ENCODE measurements at regions not wholly inside any gene's neighbourhood (a gene's known extent, or its start where the extent isn't known, plus 50 kb on each side); places are given as distances from the start of the nearest gene placed in this dataset.

- DNase-seq (ENCODE audit: unreplicated experiment), result no peak
- ChIA-PET CTCF (no interaction called here), POLR2A (interaction anchor here (0.5 kb wide), 1 partner anchor 965 kb away, joined by 3 read pairs; no protein-coding TSS in a partner anchor)
- intact Hi-C loops (cut with micrococcal nuclease), result no loop called here
- H3K4me3 Mint-ChIP-seq (ENCODE audit: unreplicated experiment), result no peak overlapping the region
- no peaks in the 10 kb centered on the region for H3K9me3 Mint-ChIP-seq (ENCODE audit: unreplicated experiment)
- no peak overlapping the region for H3K27ac Mint-ChIP-seq (ENCODE audit: low read depth, unreplicated experiment)
- no peaks in the 10 kb centered on the region for H3K27me3 Mint-ChIP-seq (ENCODE audit: insufficient read depth, unreplicated experiment)
- H3K36me3 Mint-ChIP-seq (ENCODE audit: insufficient read depth, unreplicated experiment), result no peaks in the 10 kb centered on the region
- H3K4me1 Mint-ChIP-seq (ENCODE audit: insufficient read depth, unreplicated experiment), result no peaks in the 10 kb centered on the region
- BruUV-seq (replicated peaks), result no TSS peak
- no peak for TF ChIP-seq CTCF (IDR thresholded peaks at IDR 0.05; ENCODE audit: unreplicated experiment)
Measured at GRCh38 chr2:116074161-116074560, 1631.7 kb downstream of the DPP10 start.

GRCh38 chr2:116088236-116088635 lies 1645.8 kb downstream of the DPP10 start:
- DNase-seq (ENCODE audit: unreplicated experiment), result no peak
- BruUV-seq (replicated peaks), result no TSS peak
- H3K4me3 Mint-ChIP-seq (ENCODE audit: unreplicated experiment), result no peak overlapping the region
- no peaks in the 10 kb centered on the region for H3K36me3 Mint-ChIP-seq (ENCODE audit: insufficient read depth, unreplicated experiment)
- no peaks in the 10 kb centered on the region for H3K9me3 Mint-ChIP-seq (ENCODE audit: unreplicated experiment)
- H3K27me3 Mint-ChIP-seq (ENCODE audit: insufficient read depth, unreplicated experiment), result no peaks in the 10 kb centered on the region
- H3K27ac Mint-ChIP-seq (ENCODE audit: low read depth, unreplicated experiment), result no peak overlapping the region
- ChIA-PET POLR2A (no interaction called here), CTCF (no interaction called here)
- intact Hi-C loops (cut with micrococcal nuclease), result no loop called here
- TF ChIP-seq CTCF (IDR thresholded peaks at IDR 0.05; ENCODE audit: unreplicated experiment), result no peak
- H3K4me1 Mint-ChIP-seq (ENCODE audit: insufficient read depth, unreplicated experiment), result no peaks in the 10 kb centered on the region

- TF ChIP-seq CTCF (IDR thresholded peaks at IDR 0.05; ENCODE audit: unreplicated experiment), result no peak
- H3K27me3 Mint-ChIP-seq (ENCODE audit: insufficient read depth, unreplicated experiment), result no peaks in the 10 kb centered on the region
- CTCF ChIA-PET, result no interaction called here
- H3K4me3 Mint-ChIP-seq (ENCODE audit: unreplicated experiment), result no peak overlapping the region
- H3K9me3 Mint-ChIP-seq (ENCODE audit: unreplicated experiment), result peaks cover 21% of the 10 kb centered on the region
- intact Hi-C loops (cut with micrococcal nuclease), result loop anchor here (10.0 kb wide), 1 partner anchor 929 kb away; no protein-coding TSS in a partner anchor
- DNase-seq (ENCODE audit: unreplicated experiment), result peak; percentile 6
- POLR2A ChIA-PET, result no interaction called here
- BruUV-seq (replicated peaks), result no TSS peak
- H3K36me3 Mint-ChIP-seq (ENCODE audit: insufficient read depth, unreplicated experiment), result no peaks in the 10 kb centered on the region
- H3K4me1 Mint-ChIP-seq (ENCODE audit: insufficient read depth, unreplicated experiment), result no peaks in the 10 kb centered on the region
- H3K27ac Mint-ChIP-seq (ENCODE audit: low read depth, unreplicated experiment), result no peak overlapping the region
Measured at GRCh38 chr2:116094196-116094595, 1651.8 kb downstream of the DPP10 start.

GRCh38 chr2:116095636-116096035 lies 1653.2 kb downstream of the DPP10 start:
- POLR2A ChIA-PET, result no interaction called here
- peaks cover 21% of the 10 kb centered on the region for H3K9me3 Mint-ChIP-seq (ENCODE audit: unreplicated experiment)

More at GRCh38 chr2:116095636-116096035, 1653.2 kb downstream of the DPP10 start:
- H3K4me3 Mint-ChIP-seq (ENCODE audit: unreplicated experiment), result no peak overlapping the region
- intact Hi-C loops (cut with micrococcal nuclease), result loop anchor here (10.0 kb wide), 1 partner anchor 931 kb away; no protein-coding TSS in a partner anchor
- H3K36me3 Mint-ChIP-seq (ENCODE audit: insufficient read depth, unreplicated experiment), result no peaks in the 10 kb centered on the region
- CTCF ChIA-PET, result no interaction called here
- DNase-seq (ENCODE audit: unreplicated experiment), result no peak
- no peaks in the 10 kb centered on the region for H3K27me3 Mint-ChIP-seq (ENCODE audit: insufficient read depth, unreplicated experiment)
- no peak overlapping the region for H3K27ac Mint-ChIP-seq (ENCODE audit: low read depth, unreplicated experiment)
- no peaks in the 10 kb centered on the region for H3K4me1 Mint-ChIP-seq (ENCODE audit: insufficient read depth, unreplicated experiment)
- no TSS peak for BruUV-seq (replicated peaks)
- no peak for TF ChIP-seq CTCF (IDR thresholded peaks at IDR 0.05; ENCODE audit: unreplicated experiment)

All from MCF 10A (cell line).